Hindlimb muscle (tissue), 1 donor: ENCODE measurements at regions not wholly inside any gene's neighbourhood (a gene's known extent, or its start where the extent isn't known, plus 50 kb on each side); places are given as distances from the start of the nearest gene placed in this dataset.
A peak's percentile ranks its signal among the peaks of the same experiment; 100 is the strongest.

Experiments used
- DNase-seq: peaks from one replicate; pipeline ENCODE4 v3.0.0-alpha.2; 2013

DNA sequence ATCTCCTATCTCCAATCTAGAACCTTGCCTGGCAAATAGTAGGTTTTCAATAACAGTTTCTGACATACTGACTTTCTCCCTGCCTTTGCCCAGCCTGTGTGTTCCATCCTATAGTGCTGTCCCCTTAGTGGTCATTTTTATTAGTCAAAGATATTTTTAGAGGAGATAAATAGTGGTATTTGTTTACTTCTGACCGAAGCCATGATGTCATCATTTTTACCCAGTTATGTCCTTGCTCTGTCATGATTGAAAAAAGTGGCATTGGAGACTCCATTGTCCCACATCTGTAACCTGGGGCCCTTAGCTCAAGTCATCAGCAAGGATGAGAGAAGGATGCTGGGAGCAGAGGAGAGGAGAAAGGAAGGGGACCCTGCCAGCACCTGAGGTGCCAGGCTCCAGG, 80.6 kb upstream of the ATP2B2 start:
- DNase-seq = no peak

DNA sequence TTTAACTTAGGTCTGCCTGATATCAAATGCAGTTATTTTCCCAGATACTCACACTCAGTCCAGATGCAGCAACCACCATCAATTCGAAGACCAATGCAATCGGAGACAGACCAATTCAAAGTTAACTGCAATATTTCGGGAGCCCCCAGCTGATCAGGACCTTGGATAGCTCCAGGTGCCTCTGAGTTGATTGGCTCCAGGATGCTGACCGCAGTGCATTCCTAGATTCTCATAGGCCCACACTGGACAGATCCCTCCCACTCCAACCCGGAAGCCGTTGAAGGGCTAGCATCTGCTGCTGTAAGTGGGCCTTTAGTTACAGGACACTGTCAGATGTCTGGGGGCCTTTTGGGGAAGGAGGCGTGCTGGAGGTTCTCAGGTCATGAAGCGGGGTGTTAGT, 89.5 kb upstream of the ATP2B2 start:
- peak; percentile 70 for DNase-seq

DNA sequence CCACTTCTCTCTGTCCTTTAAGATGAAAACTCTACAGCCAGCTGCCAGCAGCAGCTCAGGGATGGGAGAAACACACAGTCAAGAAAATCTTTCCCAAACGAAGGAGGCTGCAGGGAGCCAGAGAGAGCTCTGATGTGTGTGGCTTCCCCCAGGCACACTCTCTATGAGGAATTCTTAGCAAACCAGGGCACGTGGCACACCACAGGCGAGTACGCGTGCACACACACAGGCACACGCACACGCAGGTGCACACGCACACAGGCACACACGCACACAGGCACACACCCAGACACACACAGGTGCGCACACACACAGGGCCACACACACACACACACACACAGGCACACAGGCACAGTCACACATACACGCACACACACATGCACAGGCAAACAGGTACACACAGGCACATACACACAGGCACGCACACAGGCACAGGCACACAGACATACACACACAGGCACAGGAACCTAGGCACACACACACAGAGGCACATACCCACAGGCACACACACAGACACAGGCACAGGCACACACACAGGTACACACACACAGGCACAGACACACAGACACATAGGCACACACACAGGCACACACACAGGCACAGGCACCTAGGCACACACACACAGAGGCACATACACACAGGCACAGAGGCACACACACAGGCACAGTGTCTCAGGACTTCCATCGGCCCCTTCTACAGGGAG, 91.5 kb upstream of the ATP2B2 start:
- no peak for DNase-seq

DNA sequence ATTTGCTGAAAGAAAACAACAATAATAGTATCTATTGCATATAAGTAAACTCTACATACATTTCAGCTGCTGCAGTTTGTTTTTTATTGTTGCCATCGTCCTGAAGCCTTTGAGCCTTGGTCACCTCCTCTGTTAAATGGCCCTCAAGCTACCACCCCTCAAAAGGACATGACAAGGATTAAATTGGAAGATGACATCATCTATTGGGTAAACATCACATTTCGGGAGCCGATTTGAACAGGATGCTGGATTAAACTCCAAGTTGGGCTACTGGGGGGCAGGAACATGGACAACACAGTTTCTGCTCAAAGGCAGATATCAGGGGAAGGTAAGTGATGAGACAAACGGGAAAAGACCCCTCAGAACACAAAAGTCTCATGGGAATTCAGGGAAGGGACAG, 92.3 kb upstream of the ATP2B2 start:
- DNase-seq = no peak

DNA sequence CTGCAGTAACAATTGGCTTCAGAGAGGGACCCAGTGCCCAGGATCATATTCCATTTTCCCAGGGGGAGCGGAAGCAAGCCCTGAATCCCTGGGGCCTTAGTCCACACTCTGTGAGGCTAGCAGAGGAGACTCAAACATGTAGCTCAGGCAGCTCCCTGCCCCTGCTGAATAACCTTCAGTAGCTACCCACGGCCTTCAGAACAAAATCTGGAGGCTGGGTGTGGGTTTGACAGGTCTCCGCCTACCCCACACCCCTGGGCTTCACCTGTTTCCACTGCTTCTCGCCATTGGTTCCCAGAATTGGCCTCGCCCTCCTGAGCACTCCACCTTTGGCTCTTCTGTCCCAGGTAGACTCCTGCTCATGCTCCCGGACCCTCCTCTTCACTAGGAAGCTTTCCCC, 93.6 kb upstream of the ATP2B2 start:
- DNase-seq = no peak

DNA sequence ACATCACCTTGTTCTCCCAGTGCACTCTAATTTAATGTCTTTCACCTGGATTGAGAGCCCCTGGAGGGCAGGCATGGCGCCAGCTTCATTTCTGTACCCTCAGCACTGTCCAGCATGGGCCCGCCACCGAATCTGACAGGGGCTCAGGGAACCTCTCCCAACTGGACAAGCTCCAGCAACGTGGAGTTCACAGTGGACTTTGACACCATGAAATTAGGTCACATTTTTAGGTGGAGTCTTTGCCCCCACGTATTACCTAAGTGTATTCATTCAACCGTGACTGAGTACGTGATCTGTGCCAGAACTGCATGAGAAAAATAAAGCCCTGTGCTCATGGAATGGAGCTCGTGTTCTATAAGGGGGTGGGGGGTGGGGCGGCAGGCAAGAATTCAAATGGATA, 94.1 kb upstream of the ATP2B2 start:
- DNase-seq = no peak

DNA sequence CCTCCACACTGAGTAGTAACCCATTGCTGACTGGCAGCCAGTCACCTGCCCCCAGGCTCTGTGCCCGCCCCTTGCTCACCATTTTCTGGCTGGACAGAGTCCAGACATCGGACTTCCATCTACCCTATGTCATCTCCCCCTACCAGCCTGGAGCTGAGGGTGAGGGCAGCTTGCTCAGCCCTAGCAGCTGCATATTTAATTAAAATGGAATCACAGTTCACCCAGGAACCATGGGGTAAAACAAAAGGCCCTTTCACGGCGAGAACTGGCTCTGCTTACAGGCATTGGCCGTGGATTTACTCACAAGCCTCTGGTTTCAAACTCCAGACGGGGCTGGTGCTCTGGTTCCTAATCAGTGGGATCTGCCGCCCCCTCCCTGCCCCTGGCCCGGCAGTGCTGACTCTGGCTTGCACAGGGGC, 94.9 kb upstream of the ATP2B2 start:
- no peak for DNase-seq

DNA sequence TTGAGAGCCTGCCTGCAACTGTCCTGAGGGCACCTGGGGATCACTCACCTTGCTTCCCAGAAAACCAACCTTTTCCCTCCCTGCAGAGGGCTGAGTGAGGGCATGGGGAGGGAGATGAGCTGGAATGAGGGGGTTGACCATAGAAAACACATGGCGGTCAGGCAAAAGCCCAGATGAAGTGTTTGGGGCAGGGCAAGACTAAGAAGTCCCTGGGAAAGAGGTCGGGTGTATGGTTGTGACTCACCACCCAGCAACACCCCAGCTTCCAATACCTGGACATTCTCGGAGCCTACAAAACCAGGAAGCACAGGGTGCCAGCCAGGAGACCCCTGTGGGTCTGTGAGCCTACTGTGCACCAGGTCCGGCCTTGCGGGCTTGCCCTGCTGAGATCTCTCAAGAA, 95.3 kb upstream of the ATP2B2 start:
- DNase-seq = no peak

DNA sequence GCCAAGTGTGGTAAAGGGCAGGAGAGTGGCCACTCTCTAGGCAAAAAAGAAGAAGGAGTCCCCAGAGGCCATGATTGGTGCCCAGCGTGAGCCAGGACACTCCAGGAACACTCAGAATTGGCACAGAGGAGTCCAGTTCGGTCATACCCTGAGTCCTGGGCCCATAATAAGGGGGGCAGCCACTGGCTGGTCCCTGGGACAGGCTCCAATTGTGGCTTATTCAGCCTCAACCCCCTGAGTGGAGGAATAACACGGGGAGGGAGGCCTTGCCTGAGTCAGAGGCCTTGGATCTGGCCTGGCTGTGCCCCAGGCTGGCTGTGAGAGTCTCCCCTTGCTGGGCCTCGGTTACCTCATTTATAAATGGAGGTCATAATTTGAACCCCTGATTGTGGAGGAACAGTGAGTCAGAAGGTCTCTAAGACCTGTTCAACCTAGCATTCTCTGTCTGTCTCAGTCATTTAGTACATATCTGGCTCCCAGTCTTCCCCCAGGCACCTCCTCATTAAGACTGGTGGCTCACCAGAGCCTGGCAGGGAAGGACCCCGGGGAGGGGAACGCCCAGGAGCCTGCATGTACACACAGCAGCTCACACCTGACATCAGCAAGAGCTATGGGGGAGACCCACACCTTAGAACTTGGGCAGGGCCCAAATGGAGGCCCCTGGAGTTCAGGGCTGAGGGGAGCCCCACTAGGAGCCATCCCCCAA, 95.9 kb upstream of the ATP2B2 start:
- DNase-seq = no peak

DNA sequence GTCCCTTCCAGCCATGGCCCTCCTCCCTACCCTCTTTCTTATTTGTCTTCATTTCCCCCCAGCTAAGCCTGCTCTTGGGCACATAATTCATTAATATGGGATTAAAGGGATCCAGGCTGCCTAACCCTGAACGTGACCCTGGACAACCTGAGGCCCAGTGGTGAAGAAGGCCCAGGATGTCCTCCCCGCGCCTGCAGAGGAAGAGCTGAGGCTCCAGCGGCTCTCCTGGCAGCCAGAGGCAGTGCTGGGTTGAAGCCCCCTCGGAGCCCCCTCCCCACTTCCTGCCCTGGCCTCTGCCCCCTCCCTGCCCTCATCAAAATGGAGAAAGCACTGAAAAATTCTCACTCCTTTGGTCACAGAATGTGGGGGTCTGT, 96.5 kb upstream of the ATP2B2 start:
- DNase-seq = no peak

DNA sequence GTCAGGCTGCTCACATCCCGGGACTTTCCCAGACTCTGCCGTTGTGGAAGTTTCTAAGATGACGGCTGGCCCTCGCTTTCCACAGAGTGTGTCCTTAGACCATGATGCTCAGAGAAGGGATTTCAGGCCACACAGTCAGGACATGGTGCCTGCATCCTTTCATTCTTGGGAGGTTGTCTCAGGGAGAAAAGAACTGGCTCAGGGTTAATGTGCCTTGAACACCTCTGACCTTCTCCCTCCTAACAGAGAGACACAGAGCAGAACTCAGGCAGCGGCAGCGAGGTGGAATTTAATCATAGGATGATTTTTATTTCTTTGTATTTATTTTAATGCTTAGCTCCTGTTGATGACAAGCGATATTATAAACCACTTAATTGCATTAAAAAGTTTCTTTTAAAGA, 96.9 kb upstream of the ATP2B2 start:
- DNase-seq = no peak

DNA sequence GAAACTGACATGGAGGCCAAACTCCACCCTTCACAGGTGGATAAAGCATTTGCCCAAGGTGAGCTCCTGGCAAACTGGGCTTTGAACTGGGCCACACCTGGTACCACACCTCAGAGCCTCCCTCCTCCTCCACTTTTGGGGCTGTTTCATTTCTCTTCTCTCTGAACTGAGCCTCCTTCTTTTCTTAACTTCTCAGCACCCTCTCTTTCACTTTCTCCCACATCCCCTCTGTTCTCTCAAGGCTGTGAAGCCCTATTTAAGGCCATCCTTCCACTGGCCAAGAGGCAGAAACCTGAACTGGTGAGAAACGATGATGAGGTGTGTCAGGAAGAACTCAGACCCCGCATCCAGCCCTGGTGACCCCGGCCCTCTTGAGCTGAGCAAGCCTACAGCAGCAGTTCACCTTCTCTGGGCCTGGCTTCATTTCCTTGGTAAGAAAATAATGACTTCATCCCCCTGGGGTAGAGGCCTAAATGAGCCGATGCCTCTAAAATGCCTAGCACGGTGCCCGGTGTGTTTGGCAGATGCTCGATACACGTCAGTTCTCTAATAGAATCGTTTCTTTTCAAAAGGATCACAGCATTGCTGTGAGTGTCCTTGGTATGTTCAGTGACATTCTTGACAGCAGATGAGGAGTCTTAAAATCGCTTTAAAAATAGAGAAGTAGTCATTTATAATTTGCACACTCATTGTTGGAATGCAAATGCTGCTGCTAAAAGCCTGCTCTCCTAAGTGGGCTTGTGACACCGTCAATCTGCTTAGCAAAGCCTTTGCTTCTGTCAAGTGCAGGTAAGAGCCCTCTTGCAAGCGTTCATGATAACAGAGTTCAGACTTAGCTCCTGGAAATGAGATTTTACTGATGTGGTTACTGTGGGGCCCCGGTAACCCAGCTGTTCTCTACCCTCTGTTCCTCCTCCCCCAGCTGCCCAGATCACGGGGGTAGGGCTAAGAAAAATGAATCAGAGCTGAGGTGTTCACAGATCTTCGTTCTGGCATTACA, 97.7 kb upstream of the ATP2B2 start:
- DNase-seq = no peak

DNA sequence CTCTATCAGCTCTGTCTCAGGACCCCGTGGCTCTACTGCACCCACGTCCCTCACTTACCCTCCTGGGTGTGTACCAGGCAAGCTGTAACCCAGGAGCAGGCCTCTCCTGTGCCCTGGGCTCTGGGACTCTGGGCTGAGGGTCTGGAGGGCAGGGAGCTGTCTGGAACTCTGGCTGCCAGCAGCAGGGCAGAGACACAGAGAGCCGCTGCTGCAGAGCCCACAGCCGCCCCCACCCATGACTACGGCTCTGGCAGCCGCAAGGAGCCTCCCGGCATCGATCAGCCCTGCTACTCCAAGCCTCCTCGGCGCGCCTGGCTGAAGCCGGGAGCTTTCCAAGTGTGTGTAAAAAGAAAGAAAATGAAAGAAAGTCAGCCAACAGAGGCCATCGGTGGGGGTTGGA, 103.7 kb upstream of the ATP2B2 start:
- DNase-seq = no peak

DNA sequence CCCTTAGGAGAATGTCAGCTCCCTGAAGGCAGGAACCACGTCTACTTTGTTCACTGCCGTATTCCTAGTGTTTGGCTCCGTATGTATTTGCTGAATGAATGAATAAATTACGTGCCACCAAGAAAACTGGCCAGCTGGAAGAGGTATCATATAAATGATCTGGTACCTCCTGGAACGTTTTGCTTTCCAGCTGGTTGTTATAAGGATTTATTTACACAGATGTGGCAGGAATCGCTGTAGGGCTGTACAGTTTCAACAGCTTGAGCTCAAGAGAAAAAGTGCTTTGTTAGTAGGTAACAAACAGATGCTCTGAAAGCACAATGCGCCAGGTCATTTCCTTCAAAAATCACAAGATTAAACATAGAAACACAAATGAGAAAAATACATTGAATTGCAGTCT, 108.8 kb upstream of the ATP2B2 start:
- DNase-seq = no peak

DNA sequence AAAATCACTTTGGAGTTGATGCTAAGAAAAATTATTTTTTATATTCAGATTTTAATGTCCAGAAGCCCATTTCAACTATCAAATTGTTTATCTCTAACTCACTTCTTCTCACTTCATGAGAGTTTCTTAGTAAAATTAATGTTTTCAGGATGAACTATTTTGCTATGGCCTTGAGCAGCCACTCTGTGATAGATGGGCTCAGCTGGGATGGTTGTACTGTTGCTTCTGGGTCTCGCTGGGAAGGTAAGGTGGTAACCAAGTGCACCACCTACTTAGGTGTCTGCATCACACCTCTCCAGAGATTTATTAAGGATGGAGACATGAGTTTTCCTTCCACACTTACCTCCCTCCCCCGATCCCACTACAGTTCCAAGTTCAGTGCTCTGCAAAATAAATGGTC, 110.3 kb upstream of the ATP2B2 start:
- DNase-seq = no peak

DNA sequence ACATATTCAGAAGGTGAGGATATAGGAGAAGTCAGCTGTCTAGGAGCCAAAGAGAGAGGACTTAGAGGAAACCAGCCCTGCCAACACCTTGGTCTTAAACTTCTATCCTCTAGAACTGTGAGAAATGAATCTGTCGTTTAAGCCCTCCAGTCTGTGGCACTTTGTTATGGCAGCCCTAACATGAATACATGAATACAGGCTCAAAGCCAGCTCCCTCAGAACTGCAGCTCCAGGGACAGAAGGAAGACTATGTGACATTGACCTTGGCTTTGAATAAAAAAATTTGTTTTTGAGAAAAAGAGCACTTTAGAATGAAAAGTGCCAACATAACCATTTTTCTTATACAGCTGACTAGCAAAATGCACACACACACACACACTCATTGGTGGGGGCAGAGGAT, 110.9 kb upstream of the ATP2B2 start:
- no peak for DNase-seq

DNA sequence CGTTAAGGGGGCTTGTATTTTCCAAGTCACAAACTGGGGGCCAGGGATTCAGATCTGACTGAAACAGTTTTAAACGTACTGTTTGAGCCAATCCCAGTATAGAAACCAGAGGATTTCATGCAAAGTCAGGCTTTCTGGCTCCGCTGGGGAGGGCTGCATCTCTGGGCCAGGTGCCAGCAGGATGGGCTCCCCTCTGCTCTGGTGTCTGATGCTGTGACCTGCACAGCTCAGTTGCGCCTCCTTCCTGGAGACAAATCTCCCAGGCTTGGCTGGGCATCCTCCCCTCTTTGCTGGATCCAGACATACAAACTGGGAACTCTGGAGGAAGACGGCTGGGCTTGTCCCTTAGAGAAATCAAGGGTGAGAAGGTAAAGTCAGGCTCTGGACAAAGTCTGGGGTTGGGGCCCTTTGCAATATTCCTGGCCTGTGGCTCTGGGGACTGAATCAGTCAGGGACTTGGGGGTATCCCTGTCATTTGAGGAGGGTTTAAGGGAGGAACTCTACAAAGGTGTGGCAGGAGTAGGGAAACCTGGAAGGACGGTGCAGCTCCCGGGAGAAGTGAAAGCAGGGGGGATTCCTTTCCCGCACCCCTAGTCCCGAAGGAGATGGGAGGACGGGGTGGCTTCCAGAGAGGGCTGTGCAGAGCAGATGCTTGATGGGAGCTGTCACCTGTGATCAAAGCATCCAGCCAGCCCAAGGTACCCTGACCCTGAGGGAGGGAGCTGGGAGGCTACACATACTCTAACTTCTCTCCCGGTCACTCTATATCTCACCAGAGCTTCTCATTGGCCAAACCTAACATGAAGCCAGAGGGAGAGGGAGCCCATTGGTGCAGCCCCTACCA, 114.8 kb upstream of the ATP2B2 start:
- no peak for DNase-seq

DNA sequence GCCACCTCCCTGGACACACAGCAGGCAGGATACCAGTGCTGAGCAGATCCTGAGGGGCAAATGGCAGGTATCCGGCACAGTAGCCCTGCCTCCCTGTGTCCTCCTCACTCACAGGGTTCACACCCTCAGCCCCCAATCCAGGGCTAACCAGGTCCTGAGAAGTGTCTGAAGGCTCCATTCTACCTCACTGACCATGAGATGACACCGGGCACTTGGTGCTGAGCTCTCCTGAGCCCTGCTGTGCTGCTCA, 115.4 kb upstream of the ATP2B2 start:
- DNase-seq = no peak

DNA sequence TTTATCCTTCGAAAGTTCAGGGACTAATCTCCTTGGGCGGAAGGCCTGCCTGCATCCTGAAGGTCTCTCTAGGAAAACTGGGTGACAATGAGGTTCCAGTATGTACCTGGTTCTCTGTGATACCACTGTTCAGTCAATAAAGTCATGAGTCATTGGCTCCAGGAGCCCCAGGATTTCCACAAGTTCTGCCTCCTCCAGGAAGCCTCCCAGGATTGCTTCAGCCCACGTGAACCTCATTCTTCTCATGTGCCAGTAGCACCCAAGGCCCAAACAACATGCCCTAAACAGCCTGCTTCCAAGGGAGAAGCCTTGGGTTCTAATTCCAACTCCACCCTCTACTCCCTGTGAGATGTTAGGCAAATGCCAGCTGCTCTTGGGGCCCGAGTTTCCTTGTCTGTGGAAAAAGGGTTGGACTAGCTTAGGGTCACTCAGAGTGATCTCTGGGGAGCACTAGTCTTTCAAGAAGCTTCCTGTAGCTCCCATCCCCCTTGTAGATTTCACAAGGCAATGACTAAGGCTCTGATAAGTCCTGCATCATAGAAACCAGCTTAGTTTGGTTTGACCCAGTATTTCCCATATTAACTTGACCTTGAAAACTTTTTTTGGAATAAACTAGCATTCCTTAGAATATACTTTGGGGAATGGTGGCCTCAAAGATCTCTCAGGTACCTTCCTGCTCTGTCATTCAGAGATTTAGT, 118.3 kb upstream of the ATP2B2 start:
- no peak for DNase-seq

DNA sequence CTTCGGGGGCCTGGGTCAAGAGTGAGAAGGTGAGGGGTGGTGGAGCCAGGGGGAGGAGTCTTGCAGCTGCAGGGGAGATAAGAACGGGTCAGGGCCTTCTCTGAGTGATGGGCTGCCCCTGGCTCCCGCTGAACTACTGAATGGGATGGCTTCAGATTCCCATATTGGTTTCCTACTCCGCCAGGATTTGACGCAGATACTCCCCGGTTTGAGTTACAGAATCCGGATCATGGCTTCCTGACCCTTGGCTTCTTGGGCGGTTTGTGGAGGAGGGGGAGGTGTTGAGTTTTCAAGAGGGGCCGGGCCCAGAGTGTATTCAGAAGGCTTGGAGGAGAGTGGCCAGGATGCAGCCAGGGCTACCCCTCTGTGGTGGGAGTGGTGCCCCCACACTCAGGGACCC, 119.9 kb upstream of the ATP2B2 start:
- no peak for DNase-seq

DNA sequence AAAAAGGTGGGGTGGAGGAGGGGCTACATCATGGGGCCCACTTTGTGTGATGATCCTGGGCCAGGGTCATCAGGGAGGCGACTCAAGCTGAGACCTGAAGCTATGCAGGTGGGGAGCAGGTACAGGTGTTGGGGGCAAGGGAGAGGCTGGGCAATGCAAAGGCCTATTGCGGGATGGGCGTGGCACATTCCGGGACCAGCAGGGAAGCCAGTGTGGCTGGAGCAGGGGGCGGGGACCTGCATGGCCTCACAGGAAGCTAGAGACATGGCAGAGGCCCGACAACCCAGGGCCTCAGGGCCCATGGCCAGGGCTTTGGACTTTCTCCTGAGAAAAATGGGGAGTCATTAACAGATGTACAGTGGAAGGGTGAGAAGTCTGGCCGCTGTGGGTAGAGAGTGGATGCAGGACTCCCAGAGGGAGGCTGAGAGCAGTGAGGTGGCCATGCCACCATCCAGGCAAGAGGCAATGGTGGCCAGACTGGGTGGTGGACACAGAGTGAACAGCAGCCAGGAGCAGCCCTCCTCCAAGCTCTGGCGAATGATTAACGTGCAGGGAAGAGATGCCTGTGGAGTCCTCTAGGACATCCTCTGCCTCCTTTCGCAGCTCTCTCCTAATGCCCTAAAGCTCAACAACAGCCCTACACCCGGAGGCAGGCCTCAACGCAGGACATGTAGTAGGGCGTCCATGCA, 122.6 kb upstream of the ATP2B2 start:
- no peak for DNase-seq
